Sigmoid colon (tissue), 6 donors: ENCODE measurements at regions not wholly inside any gene's neighbourhood (a gene's known extent, or its start where the extent isn't known, plus 50 kb on each side); places are given as distances from the start of the nearest gene placed in this dataset.

Experiments used
- DNase-seq: peaks from one replicate; pipeline ENCODE4 v3.0.0-alpha.2; 2019
- H3K27ac ChIP-seq, 4 donors: fragments of 200-600 bp; sonication (generic); one replicate each; pipeline ENCODE4 v1.5.1; 2016 to 2019; ENCODE audit warnings: mild to moderate bottlenecking in 1 of 4
- H3K27me3 ChIP-seq, 3 donors: fragments of 200-600 bp; sonication (generic); one replicate each; pipeline ENCODE4 v1.5.1; 2019; ENCODE audit warnings: mild to moderate bottlenecking in 1 of 3
- H3K36me3 ChIP-seq, 4 donors: fragments of 200-600 bp; sonication (generic); one replicate each; pipeline ENCODE4 v1.5.1; 2016 to 2019
- H3K4me1 ChIP-seq, 4 donors: fragments of 200-600 bp; sonication (generic); one replicate each; pipeline ENCODE4 v1.5.1; 2017 to 2019
- H3K4me3 ChIP-seq, 4 donors: fragments of 200-600 bp; sonication (generic); one replicate each; pipeline ENCODE4 v1.5.1; 2017 to 2019; ENCODE audit warnings: mild to moderate bottlenecking in 2 of 4, moderate library complexity in 1 of 4
- H3K9me3 ChIP-seq, 4 donors: fragments of 200-600 bp in 3 of 4; sonication (generic) in 3 of 4; one replicate each; pipeline versions ENCODE4 v1.5.1 to v1.6.1; 2013 to 2019
- EP300 ChIP-seq, 4 donors: sonication (generic); formaldehyde crosslinking; IDR thresholded peaks; one replicate each; pipeline ENCODE4 v1.6.1; 2017; ENCODE audit warnings: antibody characterized with exemption in 4 of 4
- POLR2A ChIP-seq, 2 donors: fragments of 450-650 bp; IDR thresholded peaks; one replicate each; pipeline ENCODE4 v1.6.1; 2016; ENCODE audit warnings: antibody characterized with exemption in 2 of 2, mild to moderate bottlenecking in 2 of 2, moderate library complexity in 2 of 2
- POLR2AphosphoS5 ChIP-seq, 4 donors: sonication (generic); formaldehyde crosslinking; IDR thresholded peaks; one replicate each; pipeline ENCODE4 v1.6.1; 2017; ENCODE audit warnings: antibody characterized with exemption in 4 of 4
- WGBS, 2 donors: extraction: QIAGEN DNeasy Blood & Tissue Kit; methylation state at CpG; one replicate each; pipeline ENCODE4 v1.1.7; 2013; 5-methylcytosine and 5-hydroxymethylcytosine counted together
- intact Hi-C: fragments of 100-400 bp; cut with DNase I; formaldehyde crosslinking; loops from one replicate; pipeline ENCODE4 v1.15.1; 2023
- TF ChIP-seq, protein P1 (sequence below), 4 experiments: fragments of 450-650 bp in 3 of 4; fragments of 200-600 bp in 1 of 4; IDR thresholded peaks; one replicate each; pipeline ENCODE4 v1.5.1; 2016 to 2019; ENCODE audit warnings: antibody characterized with exemption in 4 of 4, mild to moderate bottlenecking in 3 of 4, moderate library complexity in 2 of 4
- donor health status: healthy with polysubstance abuse.
- donor health status: healthy.

DNA sequence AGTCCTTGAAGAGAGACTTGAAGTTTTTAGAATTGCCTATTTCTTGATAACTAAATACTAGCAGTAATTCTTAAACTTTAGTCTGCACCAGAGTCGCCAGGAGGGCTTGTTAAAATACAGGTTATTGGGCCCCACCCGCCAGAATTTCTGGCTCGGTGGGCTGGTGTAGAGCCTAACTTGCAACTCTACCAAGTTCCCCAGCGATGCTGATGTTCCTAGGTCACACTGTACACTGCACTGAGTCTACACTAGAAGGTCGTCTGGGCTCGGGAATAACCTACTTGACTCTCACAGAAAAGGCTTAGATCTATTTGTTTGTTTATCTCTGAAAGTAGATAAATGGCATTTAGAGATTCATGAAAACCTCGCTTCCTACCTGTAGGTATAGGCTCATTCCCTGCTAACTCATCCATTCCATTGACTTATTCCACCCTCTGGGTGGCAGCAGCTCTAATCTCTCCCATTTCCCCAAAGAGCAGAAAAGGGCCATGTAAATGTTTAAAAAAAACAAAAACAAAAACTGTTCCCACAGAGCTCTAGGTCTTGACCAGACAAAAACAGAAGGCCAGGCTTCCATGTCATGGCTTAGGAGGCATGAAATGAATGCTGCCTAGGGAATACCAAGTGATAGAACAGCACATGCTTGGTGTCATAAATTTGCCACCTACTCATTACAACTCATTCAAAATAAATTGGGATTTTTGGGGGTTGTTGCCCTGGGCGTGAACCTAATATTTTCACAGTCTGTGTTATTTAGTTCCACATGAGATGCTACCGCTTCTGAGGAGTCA lies 292.1 kb downstream of the ADGB start:
- TF ChIP-seq EP300 (IDR thresholded peaks at IDR 0.05): no peak
- TF ChIP-seq, protein P1, sequence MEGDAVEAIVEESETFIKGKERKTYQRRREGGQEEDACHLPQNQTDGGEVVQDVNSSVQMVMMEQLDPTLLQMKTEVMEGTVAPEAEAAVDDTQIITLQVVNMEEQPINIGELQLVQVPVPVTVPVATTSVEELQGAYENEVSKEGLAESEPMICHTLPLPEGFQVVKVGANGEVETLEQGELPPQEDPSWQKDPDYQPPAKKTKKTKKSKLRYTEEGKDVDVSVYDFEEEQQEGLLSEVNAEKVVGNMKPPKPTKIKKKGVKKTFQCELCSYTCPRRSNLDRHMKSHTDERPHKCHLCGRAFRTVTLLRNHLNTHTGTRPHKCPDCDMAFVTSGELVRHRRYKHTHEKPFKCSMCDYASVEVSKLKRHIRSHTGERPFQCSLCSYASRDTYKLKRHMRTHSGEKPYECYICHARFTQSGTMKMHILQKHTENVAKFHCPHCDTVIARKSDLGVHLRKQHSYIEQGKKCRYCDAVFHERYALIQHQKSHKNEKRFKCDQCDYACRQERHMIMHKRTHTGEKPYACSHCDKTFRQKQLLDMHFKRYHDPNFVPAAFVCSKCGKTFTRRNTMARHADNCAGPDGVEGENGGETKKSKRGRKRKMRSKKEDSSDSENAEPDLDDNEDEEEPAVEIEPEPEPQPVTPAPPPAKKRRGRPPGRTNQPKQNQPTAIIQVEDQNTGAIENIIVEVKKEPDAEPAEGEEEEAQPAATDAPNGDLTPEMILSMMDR (IDR thresholded peaks at IDR 0.05): no peak
- no peak for TF ChIP-seq POLR2A (IDR thresholded peaks at IDR 0.05)
- TF ChIP-seq POLR2AphosphoS5 (IDR thresholded peaks at IDR 0.05): no peak
- no peak for DNase-seq
- Histone ChIP-seq H3K4me3 (no peak overlapping the region), H3K9me3 (no peaks in the 10 kb centered on the region), H3K27ac (no peak overlapping the region), H3K27me3 (no peaks in the 10 kb centered on the region), H3K4me1 (no peaks in the 10 kb centered on the region), H3K36me3 (no peaks in the 10 kb centered on the region)
- 93 to 94% methylated on average over 9 of the region's 9 CpGs for WGBS, 2 donors
- intact Hi-C loops: no loop called here

DNA sequence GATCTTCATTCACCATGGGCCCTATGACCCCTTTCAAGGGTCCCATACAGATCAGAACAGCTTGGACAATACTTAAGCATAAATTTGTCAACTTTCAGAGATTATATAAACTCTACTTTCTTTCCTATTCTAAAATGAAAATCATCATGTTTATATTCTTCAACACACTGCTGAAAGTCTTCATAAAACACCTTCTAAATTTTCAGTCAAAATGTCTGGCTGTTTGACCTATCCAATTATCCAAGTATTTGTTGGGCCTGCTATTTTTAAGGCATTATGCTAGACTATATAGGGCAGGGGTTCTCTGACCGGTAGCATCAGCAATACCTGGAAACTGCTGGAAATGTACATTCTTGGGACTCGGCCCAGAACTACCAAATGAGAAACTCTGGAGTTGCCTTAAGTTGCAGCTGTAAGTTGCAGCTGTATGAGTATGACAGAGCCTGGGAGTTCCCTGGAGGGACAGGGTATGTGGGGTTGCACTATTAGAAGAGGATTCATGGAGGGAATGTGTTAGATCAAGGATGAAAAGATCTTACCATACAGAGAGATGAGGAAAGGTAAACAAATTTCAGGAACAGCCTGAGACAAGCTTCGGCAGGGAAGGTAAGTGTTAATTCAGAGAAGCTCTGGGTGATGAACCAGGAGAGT lies 293.0 kb downstream of the ADGB start:
- no peak for TF ChIP-seq EP300 (IDR thresholded peaks at IDR 0.05)
- TF ChIP-seq, protein P1 (IDR thresholded peaks at IDR 0.05): no peak
- TF ChIP-seq POLR2AphosphoS5 (IDR thresholded peaks at IDR 0.05): no peak
- TF ChIP-seq POLR2A (IDR thresholded peaks at IDR 0.05): no peak
- Histone ChIP-seq H3K27ac (no peak overlapping the region), H3K4me1 (no peaks in the 10 kb centered on the region), H3K4me3 (no peak overlapping the region), H3K27me3 (no peaks in the 10 kb centered on the region), H3K36me3 (no peaks in the 10 kb centered on the region), H3K9me3 (no peaks in the 10 kb centered on the region)
- intact Hi-C loops: no loop called here
- DNase-seq: no peak
- WGBS, 2 donors: 93 to 95% methylated on average over 3 of the region's 3 CpGs

DNA sequence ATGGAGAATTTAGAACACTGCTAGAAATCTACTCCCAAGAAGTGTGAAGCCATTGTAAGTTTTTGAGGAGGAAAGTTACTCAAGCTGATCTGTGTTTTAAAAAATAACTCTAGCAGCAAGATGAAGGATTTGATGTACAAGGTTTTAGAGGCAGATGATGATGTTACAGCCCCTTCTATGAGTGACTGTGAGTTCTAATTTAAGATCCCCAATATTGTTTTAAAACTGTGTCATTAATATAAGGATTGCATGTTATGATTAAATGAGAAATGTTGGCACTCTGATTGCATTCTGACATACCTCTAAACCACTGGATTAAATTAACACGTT lies 293.5 kb downstream of the ADGB start:
- DNase-seq: no peak
- intact Hi-C loops: no loop called here
- TF ChIP-seq POLR2AphosphoS5 (IDR thresholded peaks at IDR 0.05): no peak
- no peak for TF ChIP-seq POLR2A (IDR thresholded peaks at IDR 0.05)
- TF ChIP-seq EP300 (IDR thresholded peaks at IDR 0.05): no peak
- TF ChIP-seq, protein P1 (IDR thresholded peaks at IDR 0.05): no peak
- H3K27me3 ChIP-seq: no peaks in the 10 kb centered on the region
- no peak overlapping the region for H3K27ac ChIP-seq
- no peaks in the 10 kb centered on the region for H3K9me3 ChIP-seq
- no peaks in the 10 kb centered on the region for H3K4me1 ChIP-seq
- no peaks in the 10 kb centered on the region for H3K36me3 ChIP-seq
- WGBS, 2 donors: 24 to 73% methylated on average over 1 of the region's 1 CpG
- H3K4me3 ChIP-seq: no peak overlapping the region

DNA sequence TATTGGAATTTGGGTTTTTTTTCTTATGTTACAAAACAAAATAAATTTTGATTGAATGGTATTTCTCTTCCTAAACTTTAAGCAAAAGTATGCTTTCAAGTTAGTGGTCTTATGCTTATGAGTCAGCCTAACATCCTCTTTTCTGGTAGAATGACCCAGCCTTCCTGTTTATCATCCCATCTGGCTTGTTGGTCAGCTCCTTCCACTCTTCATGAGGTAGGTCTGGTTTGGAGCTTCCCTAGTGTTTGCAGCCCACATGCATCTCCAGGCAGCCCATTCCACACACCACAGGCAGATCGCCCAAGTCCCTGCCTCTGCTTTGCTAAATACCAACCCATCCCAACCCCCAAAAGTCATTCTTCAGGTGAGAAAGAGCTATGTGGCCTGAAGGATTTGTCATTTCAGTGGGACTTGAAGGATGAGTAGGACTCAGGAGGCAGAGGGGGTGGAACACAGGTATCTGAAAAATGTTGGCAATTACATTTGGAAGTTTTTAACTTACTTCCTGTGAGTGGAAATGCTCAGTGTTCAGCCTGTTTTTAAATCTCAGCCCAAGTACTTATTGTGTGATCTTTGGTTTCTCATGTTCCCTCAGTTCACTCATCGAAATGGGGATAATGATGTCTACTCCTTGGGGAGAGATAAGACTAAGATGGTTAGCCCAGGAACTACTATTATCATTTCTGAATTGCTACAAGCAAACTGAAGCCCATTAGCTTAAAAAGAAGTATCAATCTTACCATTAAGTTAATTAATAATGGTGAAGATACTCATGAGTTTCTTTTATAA lies 294.0 kb downstream of the ADGB start:
- no peaks in the 10 kb centered on the region for H3K9me3 ChIP-seq
- no peak overlapping the region for H3K27ac ChIP-seq
- no peak overlapping the region for H3K4me3 ChIP-seq
- H3K27me3 ChIP-seq: no peaks in the 10 kb centered on the region
- no peak for DNase-seq
- no peaks in the 10 kb centered on the region for H3K4me1 ChIP-seq
- no peaks in the 10 kb centered on the region for H3K36me3 ChIP-seq
- intact Hi-C loops: no loop called here
- TF ChIP-seq POLR2AphosphoS5 (IDR thresholded peaks at IDR 0.05) (no peak), POLR2A (IDR thresholded peaks at IDR 0.05) (no peak), EP300 (IDR thresholded peaks at IDR 0.05) (no peak)
- TF ChIP-seq, protein P1 (IDR thresholded peaks at IDR 0.05): no peak
- 82 to 88% methylated on average over 2 of the region's 2 CpGs for WGBS, 2 donors
